Muscle of leg (tissue), 3 donors: ENCODE measurements at regions not wholly inside any gene's neighbourhood (a gene's known extent, or its start where the extent isn't known, plus 50 kb on each side); places are given as distances from the start of the nearest gene placed in this dataset.
A peak's percentile ranks its signal among the peaks of the same experiment; 100 is the strongest.
"Not testable (repeated sequence)": the region's sequence is repeated elsewhere in the genome, so short reads cannot be mapped to it uniquely, and the experiment has no call there.

ENCODE experiments used
- DNase-seq: peaks from one replicate; pipeline ENCODE4 v3.0.0; 2013
- H3K27ac ChIP-seq: one replicate; pipeline ENCODE4 v1.5.1; 2013; ENCODE audit warnings: mild to moderate bottlenecking, low read length, control low read depth
- H3K27me3 ChIP-seq: one replicate; pipeline ENCODE4 v1.6.1; 2013; ENCODE audit warnings: low read length; ENCODE audit not compliant: control insufficient read depth, insufficient read depth
- H3K36me3 ChIP-seq: one replicate; pipeline ENCODE4 v1.6.1; 2013; ENCODE audit warnings: low read length; ENCODE audit not compliant: control insufficient read depth, insufficient read depth
- H3K4me1 ChIP-seq: one replicate; pipeline ENCODE4 v1.6.1; 2013; ENCODE audit warnings: low read length; ENCODE audit not compliant: control insufficient read depth, insufficient read depth
- H3K4me3 ChIP-seq: one replicate; pipeline ENCODE4 v1.5.1; 2013; ENCODE audit warnings: low read length, control low read depth
- H3K9me3 ChIP-seq: replicated peaks from 2 replicates; pipeline ENCODE4 v1.6.1; 2013; ENCODE audit warnings: low read depth, low read length; ENCODE audit not compliant: control insufficient read depth
- WGBS: methylation state at CpG from one replicate; pipeline ENCODE4 v1.1.5; 2013; ENCODE audit warnings: missing lambda C conversion rate; ENCODE audit not compliant: insufficient coverage; 5-methylcytosine and 5-hydroxymethylcytosine counted together

DNA sequence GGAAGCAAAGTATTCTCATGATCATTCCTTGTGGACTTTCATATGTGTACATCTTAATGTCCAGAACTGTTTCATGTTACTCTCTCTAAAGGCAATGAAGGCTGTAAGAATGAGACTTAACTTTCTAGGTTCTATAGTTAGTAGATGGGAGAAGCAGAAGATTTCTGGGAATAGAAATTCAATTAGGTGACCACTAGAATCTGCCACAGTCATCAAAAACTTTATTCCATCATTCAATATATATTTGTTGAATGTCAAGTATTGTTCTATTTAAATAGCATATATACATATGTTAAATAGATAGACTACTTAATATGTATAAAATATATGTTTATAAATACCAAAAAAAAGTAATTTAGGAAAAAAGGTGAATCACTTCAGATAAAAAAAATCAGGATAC, 972.9 kb downstream of the SLC6A15 start:
- Histone ChIP-seq H3K27me3 (no peaks in the 10 kb centered on the region), H3K4me1 (no peaks in the 10 kb centered on the region)
- no peak for DNase-seq

DNA sequence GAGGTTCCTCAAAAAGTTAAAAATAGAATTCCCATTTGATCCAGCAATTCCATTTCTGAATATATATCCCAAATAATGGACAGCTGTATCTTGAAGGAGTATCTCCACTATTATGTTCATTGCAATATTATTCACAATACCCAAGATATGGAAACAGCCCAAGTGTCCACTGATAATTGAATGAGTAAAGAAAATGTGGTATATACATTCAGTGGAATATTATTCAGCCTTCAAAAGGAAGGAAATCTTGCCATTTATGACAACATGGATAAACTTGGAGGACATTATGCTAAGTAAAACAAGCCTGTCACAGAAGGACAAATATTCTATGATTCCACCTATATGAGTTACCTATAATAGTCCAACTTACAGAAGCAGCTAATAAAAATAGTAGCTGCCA, 979.0 kb downstream of the SLC6A15 start:
- Histone ChIP-seq H3K9me3 (no peaks in the 10 kb centered on the region), H3K4me3 (no peak overlapping the region), H3K27me3 (no peaks in the 10 kb centered on the region), H3K36me3 (no peaks in the 10 kb centered on the region), H3K4me1 (no peaks in the 10 kb centered on the region), H3K27ac (no peak overlapping the region)
- no peak for DNase-seq

More for the DNA sequence above, 972.9 kb downstream of the SLC6A15 start:
- H3K27ac ChIP-seq, result no peak overlapping the region
- H3K36me3 ChIP-seq, result no peaks in the 10 kb centered on the region
- H3K4me3 ChIP-seq, result no peak overlapping the region
- H3K9me3 ChIP-seq, result no peaks in the 10 kb centered on the region

DNA sequence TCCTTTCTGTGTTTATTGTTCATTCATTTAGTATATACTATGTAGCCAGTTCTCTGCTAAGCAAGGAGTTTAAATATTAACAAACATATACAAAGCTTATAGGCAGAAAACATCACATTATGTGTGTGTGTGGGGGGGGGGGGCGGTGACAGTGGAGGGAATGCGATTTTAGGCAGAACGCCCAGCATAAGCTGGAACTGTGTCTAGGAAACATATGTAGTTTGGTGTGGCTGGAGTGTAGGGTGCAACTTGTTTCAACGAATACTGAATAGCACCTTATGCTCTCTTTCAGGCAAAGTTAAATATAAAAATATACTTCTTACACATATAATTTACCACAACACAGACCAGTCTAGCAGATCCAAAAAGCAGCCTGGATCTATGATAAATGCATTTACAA, 980.6 kb downstream of the SLC6A15 start:
- H3K4me1 ChIP-seq, result no peaks in the 10 kb centered on the region
- WGBS, result no CpG with 5 or more reads among the region's 4 CpGs

DNA sequence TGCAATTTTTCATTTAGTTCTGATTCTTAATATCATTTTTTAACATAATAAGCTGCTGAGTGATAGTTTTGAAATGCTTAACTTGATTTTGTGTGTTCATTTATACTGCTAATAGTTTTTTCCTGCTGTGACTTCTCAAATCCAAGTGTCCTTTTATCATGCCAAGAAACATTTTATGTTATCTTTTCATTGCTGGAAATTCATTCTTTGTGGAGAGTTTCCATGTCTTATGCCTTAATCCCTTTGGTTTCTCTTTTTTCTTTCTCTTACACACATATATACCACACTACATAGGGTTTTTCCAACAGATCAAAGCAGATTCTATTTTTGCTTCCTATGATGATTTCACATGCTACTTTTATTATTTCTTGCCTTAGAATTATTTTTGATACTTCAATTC, 981.1 kb downstream of the SLC6A15 start:
- Histone ChIP-seq H3K4me1 (no peaks in the 10 kb centered on the region), H3K4me3 (no peak overlapping the region), H3K27ac (no peak overlapping the region), H3K36me3 (no peaks in the 10 kb centered on the region), H3K27me3 (no peaks in the 10 kb centered on the region), H3K9me3 (no peaks in the 10 kb centered on the region)
- DNase-seq, result peak; percentile 25

More for the DNA sequence above, 980.6 kb downstream of the SLC6A15 start:
- Histone ChIP-seq H3K27ac (no peak overlapping the region), H3K9me3 (no peaks in the 10 kb centered on the region), H3K4me3 (no peak overlapping the region), H3K27me3 (no peaks in the 10 kb centered on the region), H3K36me3 (no peaks in the 10 kb centered on the region)
- no peak for DNase-seq

DNA sequence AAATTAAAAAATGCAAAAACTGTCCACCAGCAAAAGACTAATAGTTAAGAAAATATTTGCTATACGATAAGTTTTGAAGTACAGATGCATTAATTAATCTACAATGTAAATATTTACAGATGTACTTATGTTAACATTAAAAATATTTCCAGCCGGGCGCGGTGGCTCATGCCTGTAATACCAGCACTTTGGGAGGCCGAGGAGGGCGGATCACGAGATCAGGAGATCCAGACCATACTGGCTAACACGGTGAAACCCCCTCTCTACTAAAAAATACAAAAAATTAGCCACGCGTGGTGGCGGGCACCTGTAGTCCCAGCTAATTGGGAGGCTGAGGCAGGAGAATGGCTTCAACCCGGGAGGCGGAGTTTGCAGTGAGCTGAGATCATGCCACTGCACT, 982.8 kb downstream of the SLC6A15 start:
- not testable (repeated sequence) for DNase-seq, H3K4me1 ChIP-seq, H3K4me3 ChIP-seq, H3K27ac ChIP-seq, H3K36me3 ChIP-seq, H3K9me3 ChIP-seq, H3K27me3 ChIP-seq
- whole genome bisulfite sequencing, result 91% methylated on average over 4 of the region's 13 CpGs

DNA sequence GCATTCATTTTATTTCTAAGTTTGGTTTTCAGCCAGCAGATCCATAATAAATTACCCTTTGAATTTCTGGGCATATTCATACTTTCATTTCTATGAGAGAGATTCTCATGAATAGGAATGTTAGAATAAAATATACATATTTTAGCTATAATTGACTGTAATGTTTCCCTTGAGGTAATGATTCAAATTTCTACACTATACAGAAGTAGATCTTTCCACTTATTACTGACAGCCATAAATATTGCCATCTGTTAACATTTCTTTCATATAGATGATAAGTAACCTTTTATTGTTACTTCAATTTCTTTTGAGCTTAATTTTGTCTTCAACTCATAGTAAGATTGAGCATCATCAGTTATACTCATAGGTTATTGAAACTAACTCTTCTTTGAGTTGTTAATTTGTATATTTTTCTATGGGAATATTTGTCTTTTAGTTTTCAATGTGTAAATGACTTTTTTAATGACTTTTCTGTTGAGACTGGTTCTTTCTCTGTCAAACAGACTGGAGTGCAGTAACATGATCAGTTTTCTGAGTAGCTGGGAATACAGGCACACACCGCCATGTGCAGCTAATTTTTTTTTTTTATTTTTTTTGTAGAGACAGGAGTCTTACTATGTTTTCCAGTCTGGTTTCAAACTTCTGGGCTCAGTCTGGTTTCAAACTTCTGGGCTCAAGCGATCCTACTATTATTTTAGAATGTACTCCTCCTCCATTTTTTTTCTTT, 991.6 kb downstream of the SLC6A15 start:
- Histone ChIP-seq H3K27ac (no peak overlapping the region), H3K4me3 (no peak overlapping the region), H3K36me3 (no peaks in the 10 kb centered on the region), H3K27me3 (no peaks in the 10 kb centered on the region), H3K4me1 (no peaks in the 10 kb centered on the region), H3K9me3 (no peaks in the 10 kb centered on the region)
- WGBS, result no CpG with 5 or more reads among the region's 2 CpGs
- no peak for DNase-seq

DNA sequence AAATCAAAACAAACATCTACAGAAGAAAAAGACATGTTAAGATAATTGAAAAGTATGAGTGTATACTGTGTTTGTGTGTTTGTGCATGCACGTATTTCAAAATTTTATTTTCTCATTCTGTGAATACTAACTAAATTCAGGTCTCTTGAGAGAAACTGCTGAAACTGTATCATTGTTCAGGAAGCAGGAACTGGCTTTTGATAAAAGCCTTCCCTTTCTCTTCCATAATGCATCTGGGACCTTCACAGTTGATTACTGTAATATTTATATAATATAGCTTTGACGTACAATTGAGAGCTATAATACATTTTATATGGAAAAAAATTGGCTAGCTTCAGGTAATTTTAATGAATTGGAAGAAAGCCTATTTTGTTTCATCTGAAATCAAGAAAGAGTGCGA, 993.5 kb downstream of the SLC6A15 start:
- Histone ChIP-seq H3K36me3 (no peaks in the 10 kb centered on the region), H3K9me3 (no peaks in the 10 kb centered on the region), H3K4me1 (no peaks in the 10 kb centered on the region), H3K27ac (no peak overlapping the region), H3K27me3 (no peaks in the 10 kb centered on the region), H3K4me3 (no peak overlapping the region)
- WGBS, result no CpG with 5 or more reads among the region's 3 CpGs
- DNase-seq, result peak; percentile 56

DNA sequence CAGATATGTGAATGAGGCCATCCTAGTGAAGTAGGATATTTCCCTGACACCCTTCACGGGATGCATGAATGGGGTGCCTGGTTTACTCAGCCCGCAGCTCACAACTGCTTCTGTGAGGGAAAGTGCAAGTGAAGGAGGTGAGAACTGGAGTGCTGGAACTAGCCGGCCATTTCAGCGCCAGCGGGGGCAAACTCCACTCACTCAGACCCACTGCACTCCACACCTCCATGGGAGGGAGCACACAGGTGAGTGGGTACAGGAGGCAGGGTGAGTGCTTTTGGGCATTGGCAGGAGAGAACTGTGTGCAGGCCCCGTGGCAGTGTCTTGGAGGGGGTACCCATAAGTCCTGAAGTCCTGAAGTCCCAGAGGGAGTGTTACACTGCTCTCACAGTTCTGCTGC, 1008.4 kb downstream of the SLC6A15 start:
- no peak overlapping the region for H3K4me3 ChIP-seq
- no peak overlapping the region for H3K27ac ChIP-seq
- WGBS, result 92% methylated on average over 2 of the region's 6 CpGs
- H3K9me3 ChIP-seq, result no peaks in the 10 kb centered on the region
- no peaks in the 10 kb centered on the region for H3K27me3 ChIP-seq
- H3K36me3 ChIP-seq, result no peaks in the 10 kb centered on the region
- H3K4me1 ChIP-seq, result no peaks in the 10 kb centered on the region
- DNase-seq, result no peak

DNA sequence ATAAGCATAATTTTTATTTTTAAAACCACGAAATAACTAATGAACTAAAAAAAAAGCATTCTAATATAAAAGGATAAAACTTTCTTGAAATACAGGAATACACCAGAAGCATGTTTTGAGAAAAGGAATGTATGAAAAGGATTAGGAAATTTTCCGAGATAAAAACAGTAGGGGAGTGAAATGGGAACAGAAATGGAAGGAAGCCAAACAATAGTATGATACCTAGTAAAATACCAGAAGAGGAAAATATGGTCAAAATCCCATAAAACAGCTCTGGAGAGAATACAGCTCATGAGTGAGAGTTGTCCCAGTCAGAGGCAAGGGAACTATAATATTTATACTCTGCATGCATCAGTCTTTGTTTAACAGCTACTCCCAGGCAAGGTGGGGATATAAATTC, 1016.2 kb downstream of the SLC6A15 start:
- DNase-seq, result peak; percentile 13
- Histone ChIP-seq H3K4me3 (no peak overlapping the region), H3K27me3 (no peaks in the 10 kb centered on the region), H3K27ac (no peak overlapping the region), H3K4me1 (no peaks in the 10 kb centered on the region), H3K9me3 (no peaks in the 10 kb centered on the region), H3K36me3 (no peaks in the 10 kb centered on the region)
- no CpG with 5 or more reads among the region's 2 CpGs for WGBS

DNA sequence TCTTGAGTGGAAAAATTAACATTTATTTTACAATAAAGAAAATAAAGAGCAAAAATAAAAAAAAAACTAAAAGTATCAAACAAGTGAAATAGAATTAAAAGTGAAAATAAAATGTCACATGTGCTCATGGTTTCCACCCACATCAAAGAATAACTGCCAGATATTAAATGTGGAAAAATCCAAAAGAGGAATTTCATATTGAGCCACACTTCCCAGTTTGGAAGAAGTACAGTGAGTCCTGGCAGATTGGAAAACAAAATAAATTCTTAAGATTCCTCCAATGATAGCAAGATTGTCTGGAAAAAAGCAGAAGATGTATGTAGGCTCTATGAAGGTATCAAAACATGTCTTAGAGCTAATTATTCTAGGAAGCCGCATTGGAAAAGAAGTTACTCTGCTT, 1019.5 kb downstream of the SLC6A15 start:
- peak; percentile 7 for DNase-seq
- Histone ChIP-seq H3K9me3 (no peaks in the 10 kb centered on the region), H3K27ac (no peak overlapping the region), H3K4me1 (no peaks in the 10 kb centered on the region), H3K27me3 (no peaks in the 10 kb centered on the region), H3K4me3 (no peak overlapping the region), H3K36me3 (no peaks in the 10 kb centered on the region)
- no CpG with 5 or more reads among the region's 1 CpG for WGBS

DNA sequence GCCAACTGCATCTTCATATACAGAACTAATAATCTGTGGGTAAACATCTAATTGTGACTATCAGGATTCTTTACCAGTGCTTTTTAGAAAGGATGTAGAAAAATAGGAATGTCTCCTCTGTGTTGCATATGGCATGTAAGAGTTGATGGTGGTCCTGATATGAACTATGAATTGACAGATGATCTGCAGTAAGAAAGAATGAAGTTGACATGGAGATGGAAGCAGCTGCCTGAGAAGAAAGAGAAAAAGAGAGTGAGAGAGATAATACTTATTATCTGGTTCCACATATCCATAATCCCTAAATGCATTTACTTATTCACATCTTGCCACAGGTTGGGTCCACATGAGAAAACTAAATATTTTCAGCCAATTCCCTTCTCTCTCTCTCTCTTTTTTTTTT, 1022.9 kb downstream of the SLC6A15 start:
- Histone ChIP-seq H3K27ac (no peak overlapping the region), H3K4me1 (no peaks in the 10 kb centered on the region), H3K27me3 (no peaks in the 10 kb centered on the region), H3K36me3 (no peaks in the 10 kb centered on the region), H3K9me3 (no peaks in the 10 kb centered on the region), H3K4me3 (no peak overlapping the region)
- no peak for DNase-seq
